PC-3 (cell line): ENCODE measurements at regions not wholly inside any gene's neighbourhood (a gene's known extent, or its start where the extent isn't known, plus 50 kb on each side); places are given as distances from the start of the nearest gene placed in this dataset.

Source experiments
- CTCF ChIP-seq: fragments of 300-600 bp; sonication (generic); conservative IDR thresholded peaks from 2 replicates; pipeline ENCODE4 v1.5.1; 2017; ENCODE audit warnings: antibody characterized with exemption, low read depth, mild to moderate bottlenecking, low read length
- EZH2 ChIP-seq: fragments of 300-600 bp; sonication (generic); IDR thresholded peaks from one replicate; pipeline ENCODE4 v1.6.1; 2017; ENCODE audit warnings: antibody characterized with exemption, mild to moderate bottlenecking, low read length; ENCODE audit not compliant: unreplicated experiment

- TF ChIP-seq CTCF (no peak), EZH2 (no peak)
These were observed 582.7 kb downstream of the DTWD2 start for GRCh38 chr5:118405650-118406061.
